T-helper 1 cell (primary cell): ENCODE measurements at regions not wholly inside any gene's neighbourhood (a gene's known extent, or its start where the extent isn't known, plus 50 kb on each side); places are given as distances from the start of the nearest gene placed in this dataset.

Experiments used
- DNase-seq, 5 donors: peaks; one replicate each; pipeline ENCODE4 v3.0.0-alpha.2; 2012 to 2020

- DNase-seq = no peak
Observed at GRCh38 chr4:8697826-8698225, 105.3 kb downstream of the CPZ start.

DNA sequence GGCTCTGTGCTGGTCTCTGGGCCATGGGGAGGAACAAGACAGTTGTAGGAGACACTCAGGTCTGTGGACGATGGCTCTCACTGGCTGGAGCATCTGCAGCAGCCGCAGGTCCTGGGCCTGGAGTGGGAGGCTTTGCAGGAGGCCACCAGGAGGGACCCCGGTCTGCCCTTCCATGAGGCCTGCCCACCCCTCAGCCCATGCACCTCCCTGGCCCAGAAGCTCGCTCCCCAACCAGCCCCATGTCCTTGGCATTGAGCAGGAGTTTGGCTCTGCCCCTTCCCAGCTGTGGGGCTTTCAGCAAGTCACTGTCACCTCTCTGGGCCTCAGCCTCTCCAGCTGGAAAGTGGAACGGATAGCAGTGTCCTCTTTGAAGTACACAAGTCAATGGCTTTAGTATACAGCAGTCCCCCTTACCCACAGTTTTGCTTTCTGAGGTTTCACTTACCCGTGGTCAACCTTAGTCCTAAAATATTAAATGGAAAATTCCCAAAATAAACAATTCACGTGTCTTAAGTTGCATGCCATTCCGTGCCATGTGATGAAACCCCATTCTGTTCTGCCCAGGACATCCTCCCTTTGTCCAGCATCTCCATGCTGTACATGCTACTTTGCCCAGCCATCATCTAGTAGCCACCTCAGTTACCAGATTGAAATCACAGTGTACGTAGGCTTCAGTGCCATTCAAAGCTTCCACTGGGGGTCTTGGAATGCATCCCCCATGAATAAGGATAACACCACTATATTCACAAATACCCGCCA is 104.0 kb downstream of the CPZ start:
- DNase-seq = no peak

GRCh38 chr4:8695237-8696219 is 103.0 kb downstream of the CPZ start:
- no peak for DNase-seq

- DNase-seq = no peak
Observed at GRCh38 chr4:8694651-8695151, 102.1 kb downstream of the CPZ start.

DNA sequence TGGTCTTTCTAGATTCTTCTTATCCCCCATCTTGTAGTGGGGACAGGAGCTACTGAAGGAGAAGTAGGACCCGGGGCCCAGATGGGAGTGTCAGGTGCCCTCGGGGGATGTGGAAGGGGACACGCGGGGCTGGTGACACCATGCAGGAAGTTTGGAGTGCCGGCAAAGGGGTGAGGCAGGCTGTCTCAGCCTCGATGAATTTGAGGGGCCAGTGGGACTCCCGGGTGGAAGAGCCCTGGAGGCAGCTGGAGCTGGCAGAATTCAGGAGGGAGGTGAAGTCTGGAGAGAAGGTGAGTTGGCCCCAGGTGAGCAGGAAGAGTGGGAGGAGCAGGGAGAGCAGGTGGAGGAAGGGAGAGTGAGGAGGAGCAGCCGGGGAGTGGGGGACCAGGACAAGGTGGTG is 101.7 kb downstream of the CPZ start:
- no peak for DNase-seq

DNA sequence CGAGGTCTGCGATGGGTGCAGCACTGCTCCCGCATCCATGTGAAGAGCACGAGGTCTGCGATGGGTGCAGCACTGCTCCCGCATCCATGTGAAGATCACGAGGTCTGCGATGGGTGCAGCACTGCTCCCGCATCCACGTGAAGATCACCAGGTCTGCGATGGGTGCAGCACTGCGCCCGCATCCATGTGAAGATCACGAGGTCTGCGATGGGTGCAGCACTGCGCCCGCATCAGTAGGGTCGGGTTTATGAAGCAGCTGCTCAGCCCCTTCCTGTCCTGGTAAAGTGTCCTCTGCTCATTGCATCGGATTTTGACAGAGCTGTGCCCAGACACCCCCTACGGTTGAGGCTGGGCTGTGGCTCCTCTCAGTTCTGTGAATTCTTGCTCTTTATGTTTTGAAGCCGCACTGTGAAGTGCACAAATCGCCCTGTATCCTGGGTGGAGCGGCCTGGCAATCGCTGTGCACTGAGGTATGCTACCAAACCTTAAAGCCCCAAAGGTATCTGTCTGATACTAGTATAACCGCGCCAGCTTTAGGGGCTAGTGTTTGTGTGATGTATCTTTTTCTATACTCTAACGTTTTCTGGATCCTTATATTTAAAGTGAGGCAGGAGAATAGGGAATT is 98.7 kb downstream of the CPZ start:
- no peak for DNase-seq

GRCh38 chr4:8690216-8691150 is 97.9 kb downstream of the CPZ start:
- no peak for DNase-seq

DNA sequence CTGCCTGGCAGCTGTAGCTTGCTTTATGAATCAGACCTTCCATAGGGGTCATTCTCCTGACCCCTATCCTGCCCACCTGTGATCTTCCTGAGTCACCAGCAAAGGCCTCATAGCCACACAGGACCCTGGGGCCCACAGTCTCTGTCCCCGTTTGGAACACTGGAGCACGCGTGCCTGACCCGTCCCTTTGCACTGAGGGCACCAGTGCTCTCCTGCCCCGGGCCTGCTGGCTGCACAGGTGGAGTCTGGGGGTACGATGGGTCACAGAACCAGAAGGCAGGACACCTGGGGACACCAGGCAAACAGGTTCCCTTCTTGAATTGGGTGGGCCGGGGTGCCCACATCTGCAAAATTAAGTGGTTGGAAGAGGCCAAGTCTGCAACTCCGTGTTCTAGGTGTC is 97.2 kb downstream of the CPZ start:
- no peak for DNase-seq

DNA sequence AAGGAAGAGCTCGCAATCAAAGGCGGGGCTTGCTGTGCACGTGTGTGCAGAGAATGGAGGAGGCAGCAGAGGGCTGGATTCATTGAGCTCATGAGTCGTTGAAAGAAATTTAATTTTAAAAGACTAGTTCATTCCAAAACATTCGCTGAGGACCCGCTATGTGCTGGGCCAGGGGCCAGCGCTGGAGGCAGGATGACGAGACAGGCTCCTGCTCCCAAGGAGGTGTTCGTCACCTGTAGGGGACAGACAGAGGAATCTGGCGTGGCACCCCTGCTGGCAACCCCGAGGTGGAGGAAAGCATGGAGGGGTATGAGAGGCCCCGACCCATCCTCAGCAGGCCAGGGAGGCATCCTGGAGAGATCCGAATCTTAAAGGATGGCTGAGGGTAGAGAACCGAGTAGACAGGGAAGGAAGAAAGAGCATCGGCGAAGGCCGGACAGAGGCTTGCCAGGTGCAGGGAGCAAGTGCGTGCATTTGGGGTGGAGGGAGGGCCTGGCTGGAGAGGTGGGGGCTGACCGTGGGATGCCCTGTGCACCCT is 96.4 kb downstream of the CPZ start:
- DNase-seq = no peak

GRCh38 chr4:8688041-8688907 is 95.7 kb downstream of the CPZ start:
- no peak for DNase-seq

- no peak for DNase-seq
Observed at GRCh38 chr4:8687083-8687482, 94.5 kb downstream of the CPZ start.

- no peak for DNase-seq
Observed at GRCh38 chr4:8685831-8686230, 93.3 kb downstream of the CPZ start.

GRCh38 chr4:8683462-8683861 is 90.9 kb downstream of the CPZ start:
- no peak for DNase-seq

GRCh38 chr4:8682725-8683124 is 90.2 kb downstream of the CPZ start:
- DNase-seq = no peak

DNA sequence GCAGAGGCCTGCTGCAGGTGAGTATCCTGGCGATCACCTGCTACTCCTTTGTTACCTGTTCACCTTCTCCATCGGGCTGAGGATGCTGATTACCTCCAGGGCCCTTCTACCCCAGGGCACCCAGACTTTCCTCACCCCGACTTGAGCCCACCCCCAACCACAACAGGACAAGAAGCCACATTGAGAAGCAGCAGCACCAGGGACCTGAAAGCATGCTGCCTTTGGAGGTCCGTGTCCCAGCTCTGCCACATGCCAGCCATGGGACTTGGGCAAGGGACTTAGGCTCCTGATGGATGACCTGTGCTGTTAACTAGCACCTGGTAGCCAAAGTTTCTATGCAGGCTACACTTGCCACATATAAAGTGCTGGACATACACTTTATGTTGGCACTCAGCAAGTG is 89.7 kb downstream of the CPZ start:
- no peak for DNase-seq

- DNase-seq = no peak
Observed at GRCh38 chr4:8681391-8681790, 88.8 kb downstream of the CPZ start.

- no peak for DNase-seq
Observed at GRCh38 chr4:8679032-8679431, 86.5 kb downstream of the CPZ start.

- no peak for DNase-seq
Observed at GRCh38 chr4:8676676-8677075, 84.1 kb downstream of the CPZ start.

- DNase-seq = no peak
Observed at GRCh38 chr4:8675906-8676305, 83.3 kb downstream of the CPZ start.

- no peak for DNase-seq
Observed at GRCh38 chr4:8675383-8675782, 82.8 kb downstream of the CPZ start.
